Glomerular visceral epithelial cell (primary cell): ENCODE measurements at regions not wholly inside any gene's neighbourhood (a gene's known extent, or its start where the extent isn't known, plus 50 kb on each side); places are given as distances from the start of the nearest gene placed in this dataset.
"Not testable (repeated sequence)": the region's sequence is repeated elsewhere in the genome, so short reads cannot be mapped to it uniquely, and the experiment has no call there.

ENCODE experiments used
- DNase-seq: peaks from one replicate; pipeline ENCODE4 v3.0.0-alpha.2; 2016; ENCODE audit errors: extremely low spot score

DNA sequence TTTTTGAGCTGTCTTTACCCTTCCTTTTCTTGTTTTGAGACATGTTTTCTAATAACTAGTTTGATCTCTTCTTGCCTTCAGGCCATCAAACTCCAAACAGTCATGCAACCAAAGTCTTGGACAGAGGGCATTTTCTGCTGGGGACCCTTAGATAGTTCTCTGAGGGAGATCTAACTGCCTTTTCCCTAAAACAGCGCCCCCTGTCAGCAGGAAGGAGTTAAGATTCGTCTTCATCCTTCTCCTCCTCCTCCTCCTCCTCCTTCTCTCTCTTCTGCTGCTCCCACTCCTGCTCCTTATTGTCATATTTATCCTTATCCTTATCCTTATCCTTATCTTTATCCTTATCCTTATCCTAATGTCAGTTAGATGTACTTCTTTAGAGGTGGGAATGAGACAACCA, 417.2 kb downstream of the TRAM1L1 start:
- DNase-seq: no peak

DNA sequence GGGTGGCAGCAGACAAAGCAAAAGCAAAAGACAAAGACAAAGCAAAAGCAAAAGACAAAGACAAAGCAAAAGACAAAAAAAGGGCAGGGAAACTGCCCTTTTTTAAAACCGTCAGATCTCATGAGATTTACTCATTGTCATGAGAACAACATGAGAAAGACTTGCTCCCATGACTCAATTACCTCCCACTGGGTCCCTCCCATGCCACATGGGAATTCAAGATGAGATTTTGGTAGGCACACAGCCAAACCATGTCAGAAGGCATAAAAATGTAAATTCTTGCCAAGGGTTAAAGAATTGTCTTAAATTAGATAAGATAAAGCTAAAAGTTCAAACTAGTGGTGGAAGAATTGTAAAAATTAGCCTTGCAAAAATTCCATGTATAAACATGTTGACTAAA, 419.7 kb downstream of the TRAM1L1 start:
- no peak for DNase-seq

DNA sequence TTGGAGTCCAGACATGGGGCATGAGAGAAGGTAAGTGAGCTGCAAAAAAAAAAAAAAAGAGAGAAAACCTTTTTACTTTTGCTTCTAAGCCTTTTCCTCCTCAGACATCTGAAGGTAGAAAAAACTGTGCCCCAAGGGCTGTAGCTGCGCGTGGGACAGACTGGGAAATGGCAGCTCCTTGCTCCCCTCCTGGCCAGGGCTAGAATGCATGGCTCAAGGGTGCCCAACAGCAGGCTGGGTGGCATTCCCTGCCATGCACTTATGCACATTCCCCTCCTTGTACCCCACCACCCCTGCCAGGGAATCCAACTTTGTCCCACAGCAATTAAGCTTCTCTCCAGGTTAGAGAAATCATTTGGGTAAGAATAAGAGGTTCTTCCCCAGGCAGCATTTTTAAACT, 421.2 kb downstream of the TRAM1L1 start:
- DNase-seq: no peak

DNA sequence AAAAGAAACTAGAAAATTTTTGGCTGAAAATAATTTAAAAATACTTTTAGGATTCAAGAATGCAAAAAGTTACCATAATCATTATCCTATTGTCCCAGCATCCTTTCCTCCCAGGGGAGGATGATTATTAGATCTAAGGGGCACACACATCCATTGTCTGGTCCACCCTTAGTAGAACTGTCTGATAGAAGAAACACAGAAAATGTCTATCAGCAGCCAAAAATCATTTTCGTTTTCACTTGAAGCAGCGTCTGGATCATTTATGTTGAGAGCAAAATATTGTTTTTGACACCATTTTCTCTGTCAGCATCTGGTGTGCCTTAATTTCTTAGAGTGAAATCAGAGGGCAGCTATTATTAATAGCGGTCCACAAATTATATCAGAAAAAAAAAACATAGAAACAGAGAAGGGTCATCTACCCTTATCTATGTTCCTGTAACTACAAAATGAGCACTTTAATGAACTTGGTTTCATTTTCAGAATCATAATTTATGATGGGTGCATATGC, 446.3 kb downstream of the TRAM1L1 start:
- DNase-seq: no peak

DNA sequence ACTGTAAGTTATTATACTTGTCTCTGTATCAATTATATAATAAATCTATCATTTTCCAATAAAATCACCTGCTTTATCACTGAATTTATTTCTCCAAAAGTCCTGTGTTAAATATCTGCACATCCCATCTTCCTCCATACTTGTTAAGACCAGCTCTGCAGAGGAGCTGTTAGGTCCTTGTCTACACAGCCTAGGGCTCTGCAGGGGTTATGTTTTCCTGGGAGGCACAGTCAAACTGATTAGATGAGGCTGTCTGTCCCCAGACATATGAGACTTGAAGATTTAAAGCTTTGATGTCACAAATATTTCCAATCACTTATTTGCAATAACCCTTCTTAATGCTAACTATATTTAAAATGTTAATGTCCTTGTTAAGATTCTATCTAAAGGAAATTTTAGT, 446.8 kb downstream of the TRAM1L1 start:
- DNase-seq: no peak

DNA sequence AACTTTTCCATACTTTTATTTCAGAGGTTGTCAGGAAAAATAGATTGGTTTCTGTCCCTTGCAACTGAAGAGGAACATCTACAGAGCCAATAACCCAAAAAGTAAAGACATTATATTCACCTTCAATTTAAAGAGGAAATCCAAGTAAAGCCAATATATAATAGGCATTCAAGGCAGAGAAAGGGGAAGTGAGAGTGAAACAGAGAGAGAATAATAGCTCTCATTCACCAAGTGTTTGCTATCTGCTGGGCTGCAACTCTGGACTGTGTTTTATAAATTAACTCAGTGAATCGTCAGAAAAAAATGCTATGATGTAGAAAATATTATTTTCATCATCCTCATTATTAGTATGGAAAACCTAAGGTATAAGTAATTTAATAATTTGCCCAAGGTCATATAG, 448.5 kb downstream of the TRAM1L1 start:
- DNase-seq: no peak

DNA sequence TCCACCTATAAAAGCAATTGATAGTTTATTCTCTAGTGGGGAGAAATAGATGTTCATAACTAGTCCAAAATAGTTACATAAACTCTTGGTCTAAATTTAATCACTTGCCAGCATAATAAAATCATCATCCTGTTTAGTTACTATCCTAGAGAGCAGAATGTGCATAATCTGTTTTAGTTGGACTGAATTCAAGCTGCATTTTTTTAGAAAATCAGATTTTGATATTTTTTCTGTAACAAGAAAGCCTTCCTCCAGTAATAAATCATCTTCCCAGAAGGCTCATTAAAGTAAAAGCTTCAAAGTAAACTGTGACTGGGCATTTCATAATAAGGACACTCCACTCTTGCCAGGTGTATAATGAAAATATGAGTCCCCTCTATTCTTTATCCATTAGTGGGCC, 453.1 kb downstream of the TRAM1L1 start:
- DNase-seq: no peak

DNA sequence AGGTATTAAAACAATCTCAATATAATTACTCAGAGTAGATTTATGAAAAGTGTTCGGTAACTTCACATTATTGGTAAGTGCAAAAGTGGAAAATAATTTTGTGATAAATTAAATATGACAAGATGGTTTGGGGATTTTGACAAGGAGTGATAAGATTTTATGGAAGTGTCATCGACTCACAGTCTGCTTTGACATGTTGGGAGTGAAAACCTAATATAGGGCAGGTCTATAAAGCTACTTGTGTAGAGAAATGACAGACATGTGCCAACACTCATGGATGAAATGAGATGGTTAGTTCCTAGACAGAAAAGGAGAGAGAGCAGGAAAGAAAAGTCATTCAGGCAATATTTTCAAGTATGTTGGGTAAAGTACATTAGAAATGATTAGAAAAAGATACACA, 456.8 kb downstream of the TRAM1L1 start:
- DNase-seq: no peak

DNA sequence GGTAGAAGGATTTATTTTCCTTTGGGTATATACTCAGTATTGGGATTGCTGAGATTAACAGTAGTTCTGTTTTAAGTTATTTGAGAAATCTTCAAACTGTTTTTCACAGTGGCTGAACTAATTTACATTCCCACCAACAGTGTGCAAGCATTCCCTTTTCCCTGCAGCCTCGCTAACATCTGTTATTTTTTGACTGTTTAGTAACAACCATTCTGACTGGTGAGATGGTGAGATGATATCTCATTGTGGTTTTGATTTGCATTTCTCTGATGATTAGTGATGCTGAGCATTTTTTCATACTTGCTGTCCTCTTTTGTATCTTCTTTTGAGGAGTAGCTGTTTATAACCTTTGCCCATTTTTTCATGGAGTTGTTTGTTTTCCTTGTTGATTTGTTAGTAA, 457.8 kb downstream of the TRAM1L1 start:
- DNase-seq: no peak

DNA sequence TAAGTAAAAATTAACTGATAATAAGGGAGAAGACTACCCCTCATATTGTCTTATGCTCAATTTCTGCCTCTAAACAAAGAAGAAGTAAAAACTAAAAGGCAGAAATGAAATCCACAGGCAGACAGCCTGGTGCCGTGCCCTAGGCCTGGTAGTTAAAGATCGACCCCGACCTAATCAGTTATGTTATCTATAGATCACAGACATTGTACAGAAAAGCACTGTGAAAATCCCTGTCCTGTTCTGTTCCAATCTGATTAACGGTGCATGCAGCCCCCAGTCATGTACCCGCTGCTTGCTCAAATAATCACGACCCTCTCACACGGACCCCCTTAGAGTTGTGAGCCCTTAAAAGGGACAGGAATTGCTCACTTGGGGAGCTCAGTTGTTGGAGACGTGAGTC, 465.9 kb downstream of the TRAM1L1 start:
- DNase-seq: not testable (repeated sequence)

DNA sequence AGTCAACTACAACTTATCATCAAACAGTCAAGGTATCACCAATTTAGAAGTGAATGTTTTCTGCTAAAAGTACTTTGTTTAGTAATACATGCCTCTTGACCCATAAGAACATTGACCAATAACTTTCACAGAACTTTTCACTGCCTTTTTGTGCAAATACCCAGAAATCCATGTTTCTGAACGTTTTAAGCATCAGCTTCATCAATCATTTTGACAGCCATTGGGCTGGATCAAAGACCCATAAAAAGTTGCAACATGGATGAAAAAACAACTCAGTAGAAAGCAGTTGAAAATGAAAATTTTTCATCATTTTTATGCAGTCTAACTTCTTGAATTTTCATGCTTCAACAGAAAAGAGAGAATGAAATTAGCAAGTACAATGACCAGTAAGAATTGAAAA, 466.7 kb downstream of the TRAM1L1 start:
- DNase-seq: no peak

DNA sequence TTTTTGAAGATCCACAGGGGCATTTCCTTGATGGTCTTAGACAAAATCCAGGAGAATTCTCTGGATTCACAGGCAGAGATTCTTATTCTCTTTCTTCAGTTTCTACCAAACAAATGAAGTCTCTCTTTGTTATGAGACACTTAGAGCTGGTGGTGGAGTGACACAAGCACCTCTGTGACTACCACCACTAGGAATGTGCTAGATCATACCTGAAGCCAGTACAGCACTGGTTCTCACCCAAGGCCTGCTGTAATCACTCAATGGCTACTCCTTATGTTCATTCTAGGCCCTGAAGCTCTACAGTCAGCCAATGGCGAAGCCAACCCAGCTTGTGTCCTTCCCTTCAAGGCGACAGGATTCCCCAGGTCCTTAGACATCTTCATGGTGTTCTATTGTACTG, 482.3 kb downstream of the TRAM1L1 start:
- DNase-seq: no peak

DNA sequence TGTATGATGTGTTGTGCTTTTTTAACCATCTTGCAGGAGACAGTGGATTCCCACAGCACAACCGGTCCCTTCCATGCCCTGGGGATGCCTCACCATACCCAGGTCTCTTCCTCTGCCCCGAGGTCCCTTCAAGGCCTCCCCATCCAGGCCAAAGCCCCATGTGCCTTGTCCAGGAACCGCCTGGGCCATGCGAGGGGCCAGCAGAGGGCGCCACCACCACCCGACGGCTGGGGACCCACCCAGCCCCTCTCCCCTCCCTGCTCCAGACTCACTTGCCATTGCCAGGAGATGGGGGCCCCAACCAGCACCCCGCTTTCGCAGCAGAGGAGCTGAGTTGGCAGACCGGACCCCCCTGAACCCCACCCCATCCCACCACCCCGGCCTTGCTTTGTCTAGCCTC, 485.5 kb downstream of the TRAM1L1 start:
- DNase-seq: no peak

DNA sequence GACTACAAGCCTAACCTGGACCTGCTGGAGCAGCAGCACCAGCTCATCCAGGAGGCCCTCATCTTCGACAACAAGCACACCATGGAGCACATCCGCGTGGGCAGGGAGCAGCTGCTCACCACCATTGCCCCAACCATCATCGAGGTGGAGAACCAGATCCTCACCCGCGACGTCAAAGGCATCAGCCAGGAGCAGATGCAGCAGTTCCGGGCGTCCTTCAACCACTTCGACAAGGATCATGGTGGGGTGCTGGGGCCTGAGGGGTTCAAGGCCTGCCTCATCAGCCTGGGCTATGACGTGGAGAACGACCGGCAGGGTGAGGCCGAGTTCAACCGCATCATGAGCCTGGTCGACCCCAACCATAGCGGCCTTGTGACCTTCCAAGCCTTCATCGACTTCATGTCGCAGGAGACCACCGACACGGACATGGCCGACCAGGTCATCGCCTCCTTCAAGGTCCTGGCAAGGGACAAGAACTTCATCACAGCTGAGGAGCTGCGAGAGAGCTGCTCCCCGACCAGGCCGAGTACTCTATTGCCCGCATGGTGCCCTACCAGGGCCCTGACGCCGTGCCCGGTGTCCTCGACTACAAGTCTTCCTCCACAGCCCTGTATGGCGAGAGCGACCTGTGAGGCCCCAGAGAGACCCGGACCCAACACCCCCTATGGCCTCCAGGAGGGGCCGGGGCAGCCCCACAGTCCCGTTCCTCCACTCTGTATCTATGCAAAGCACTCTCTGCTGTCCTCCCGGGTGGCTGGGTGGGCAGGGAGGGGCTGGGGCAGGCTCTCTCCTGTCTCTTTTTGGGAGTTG, 486.2 kb downstream of the TRAM1L1 start:
- DNase-seq: no peak

DNA sequence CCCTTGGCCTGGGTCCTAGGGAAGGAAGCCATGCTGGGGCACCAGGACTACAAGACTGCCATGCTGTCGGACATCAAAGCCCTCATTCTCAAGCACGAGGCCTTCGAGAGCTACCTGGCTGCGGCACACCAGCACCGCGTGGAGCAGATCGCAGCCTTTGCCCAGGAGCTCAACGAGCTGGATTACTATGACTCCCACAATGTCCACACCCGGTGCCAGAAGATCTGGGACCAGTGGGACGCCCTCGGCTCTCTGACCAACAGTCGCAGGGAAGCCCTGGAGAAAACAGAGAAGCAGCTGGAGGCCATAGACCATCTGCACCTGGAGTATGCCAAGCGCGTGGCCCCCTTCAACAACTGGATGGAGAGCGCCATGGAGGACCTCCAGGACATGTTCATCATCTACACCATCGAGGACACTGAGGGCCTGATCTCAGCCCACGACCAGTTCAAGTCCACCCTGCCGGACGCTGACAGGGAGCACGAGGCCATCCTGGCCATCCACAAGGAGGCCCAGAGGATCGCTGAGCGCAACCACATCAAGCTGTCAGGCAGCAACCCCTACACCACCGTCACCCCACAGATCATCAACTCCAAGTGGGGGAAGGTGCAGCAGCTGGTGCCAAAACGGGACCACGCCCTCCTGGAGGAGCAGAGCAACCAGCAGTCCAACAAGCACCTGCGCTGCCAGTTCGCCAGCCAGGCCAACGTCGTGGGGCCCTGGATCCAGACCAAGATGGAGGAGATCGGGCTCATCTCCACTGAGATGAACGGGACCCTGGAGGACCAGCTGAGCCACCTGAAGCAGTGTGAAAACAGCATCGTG, 487.0 kb downstream of the TRAM1L1 start:
- DNase-seq: no peak

DNA sequence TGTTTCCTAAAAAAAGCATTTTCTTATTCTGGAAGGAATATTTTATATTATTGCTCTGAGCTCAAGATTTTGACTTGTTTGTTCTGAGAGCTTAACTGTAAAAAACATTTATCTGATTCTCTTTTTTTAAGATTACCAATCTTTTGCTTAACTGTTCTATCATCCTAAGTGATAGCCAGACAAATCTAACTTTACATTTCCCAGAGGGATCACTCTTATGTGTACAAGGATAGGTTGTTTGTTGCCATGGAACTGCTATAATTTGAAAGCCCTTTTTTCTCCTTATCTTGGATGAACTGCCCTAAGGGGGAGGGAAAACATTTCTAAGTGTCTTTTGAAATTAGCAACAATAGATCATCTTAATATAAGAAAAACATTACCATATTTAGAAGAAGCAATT, 494.7 kb downstream of the TRAM1L1 start:
- no peak for DNase-seq

DNA sequence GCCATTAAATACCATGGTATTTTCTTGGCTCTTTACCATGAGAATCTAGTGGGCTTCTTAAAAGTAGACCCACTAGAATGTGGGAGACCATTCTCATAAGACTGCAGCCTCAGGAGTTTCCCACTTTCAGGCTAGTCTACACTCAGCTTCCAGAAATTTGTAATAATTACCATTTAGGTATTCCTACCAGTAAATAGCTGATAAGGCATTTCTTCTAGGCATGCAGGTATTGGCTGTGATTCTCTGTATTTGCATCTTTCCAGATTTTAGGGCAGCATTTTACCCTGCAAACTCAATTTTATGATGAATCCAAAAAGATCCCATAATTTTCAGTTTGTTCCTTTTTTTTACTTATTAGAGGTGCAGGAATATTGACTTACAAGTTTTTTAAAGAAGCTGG, 496.6 kb downstream of the TRAM1L1 start:
- DNase-seq: no peak

DNA sequence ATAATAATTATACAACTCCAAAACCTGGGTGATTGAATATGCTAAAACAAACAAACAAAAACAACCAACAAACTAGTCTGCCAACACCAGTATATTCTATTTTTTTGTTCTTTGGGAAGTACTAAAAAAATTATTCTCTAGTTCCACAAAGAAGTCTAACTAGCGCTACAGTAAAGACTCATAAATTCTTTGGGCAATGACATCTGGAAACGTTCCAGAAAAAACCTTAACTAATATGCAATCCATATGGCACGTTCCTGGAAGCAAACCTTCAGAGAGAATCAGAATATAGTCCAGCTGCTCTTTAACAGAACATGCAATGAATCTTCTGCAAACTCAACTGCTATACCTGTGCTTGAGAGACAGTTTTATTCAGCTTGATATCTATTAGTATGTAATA, 500.1 kb downstream of the TRAM1L1 start:
- DNase-seq: no peak

DNA sequence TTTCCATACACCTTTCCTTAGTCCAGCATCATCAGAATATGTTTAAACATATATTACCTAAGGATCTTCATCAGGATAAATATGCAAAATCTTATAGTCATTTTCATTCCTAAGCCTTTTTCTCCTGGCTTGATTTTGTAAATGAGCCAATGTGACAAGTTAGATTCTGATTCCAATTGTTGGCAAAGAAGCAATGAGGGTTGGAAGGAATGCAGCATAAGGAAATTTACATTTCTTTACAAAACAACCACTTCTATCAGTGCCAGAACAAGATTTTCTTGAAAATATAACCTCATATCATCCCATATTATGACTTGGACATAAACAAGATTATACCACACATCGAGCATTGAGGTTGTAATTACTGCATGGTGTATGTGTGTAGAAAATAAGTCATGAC, 508.1 kb downstream of the TRAM1L1 start:
- no peak for DNase-seq

DNA sequence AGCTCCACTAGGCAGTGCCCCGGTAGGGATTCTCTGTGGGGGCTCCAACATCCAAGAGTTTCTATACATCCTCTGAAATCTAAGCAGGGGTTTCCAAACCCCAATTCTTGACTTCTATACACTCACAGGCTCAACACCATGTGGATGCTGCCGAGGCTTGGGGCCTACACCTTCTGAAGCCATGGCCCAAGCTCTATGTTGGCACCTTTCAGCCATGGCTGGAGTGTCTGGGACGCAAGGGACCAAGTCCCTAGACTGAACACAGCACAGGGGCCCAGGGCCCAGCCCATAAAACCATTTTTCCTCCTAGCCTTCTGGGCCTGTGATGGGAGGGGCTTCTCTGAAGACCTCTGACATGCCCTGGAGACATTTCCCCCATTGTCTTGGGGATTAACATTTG, 511.8 kb downstream of the TRAM1L1 start:
- DNase-seq: no peak

DNA sequence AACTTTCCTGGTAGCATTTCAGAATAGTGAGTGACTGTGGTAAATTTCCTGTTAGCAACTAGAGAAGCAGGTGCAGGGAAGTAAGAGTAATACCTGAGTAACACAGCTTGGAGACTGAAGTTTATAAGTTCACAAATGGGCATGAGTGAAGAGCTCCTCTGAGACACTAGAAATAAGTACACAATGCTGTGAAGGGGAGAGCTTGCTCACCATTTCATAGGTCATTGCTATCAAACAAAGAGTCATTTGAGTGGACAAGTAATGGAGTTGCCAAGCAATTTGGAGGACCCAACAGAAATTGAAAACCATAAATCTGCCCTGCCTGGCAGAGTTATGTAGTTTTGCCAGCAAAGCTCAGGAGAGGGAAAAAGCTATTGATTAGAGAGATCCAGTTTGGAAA, 523.6 kb downstream of the TRAM1L1 start:
- no peak for DNase-seq

DNA sequence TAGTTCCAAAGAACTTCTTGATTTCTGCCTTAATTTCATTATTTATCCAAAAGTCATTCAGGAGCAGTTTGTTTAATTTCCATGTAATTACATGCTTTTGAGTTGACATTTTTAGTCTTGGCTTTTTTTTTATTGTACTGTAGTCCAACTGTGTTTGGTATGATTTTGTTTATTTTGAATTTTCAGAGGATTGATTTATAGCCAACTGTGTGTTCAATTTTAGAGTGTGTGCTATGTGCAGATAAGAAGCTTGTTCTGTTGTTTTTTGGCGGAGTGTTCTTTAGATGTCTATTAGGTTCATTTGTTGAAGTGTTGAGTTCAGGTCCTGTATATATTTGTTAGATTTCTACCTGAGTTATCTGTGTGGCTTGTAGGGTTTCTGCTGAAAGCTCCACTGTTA, 533.6 kb downstream of the TRAM1L1 start:
- no peak for DNase-seq

DNA sequence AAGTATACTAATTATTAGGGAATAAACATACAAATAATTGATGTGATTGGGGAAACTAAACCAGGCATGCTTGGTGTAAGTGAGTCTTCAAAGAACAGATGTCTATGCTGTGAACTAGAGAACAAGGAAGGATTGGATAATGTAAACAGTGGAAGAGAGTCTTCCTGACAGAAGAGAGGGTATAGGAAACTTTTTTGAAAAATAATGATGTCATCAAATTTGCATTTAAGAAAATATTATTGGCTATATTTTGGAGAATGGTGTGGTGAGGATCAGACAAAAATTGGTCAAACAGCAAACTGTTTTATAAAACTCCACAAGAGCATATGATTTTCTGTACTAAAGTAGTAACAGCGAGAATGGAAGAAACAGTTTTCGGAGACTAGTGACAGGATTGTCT, 537.7 kb downstream of the TRAM1L1 start:
- no peak for DNase-seq
